ENCODE measurements at regions not wholly inside any gene's neighbourhood (a gene's known extent, or its start where the extent isn't known, plus 50 kb on each side); places are given as distances from the start of the nearest gene placed in this dataset.

GRCh38 chr10:61000769-61001730 lies 57.1 kb upstream of the RHOBTB1 start:
- no peak for DNase-seq (ENCODE audit: low read depth)

- no peak for DNase-seq (ENCODE audit: low read depth)
These were observed 54.9 kb upstream of the RHOBTB1 start for GRCh38 chr10:60998932-60999331.

GRCh38 chr10:60994128-60994527 lies 50.1 kb upstream of the RHOBTB1 start:
- DNase-seq (ENCODE audit: low read depth), result no peak
